ENCODE measurements at regions not wholly inside any gene's neighbourhood (a gene's known extent, or its start where the extent isn't known, plus 50 kb on each side); places are given as distances from the start of the nearest gene placed in this dataset.

DNA sequence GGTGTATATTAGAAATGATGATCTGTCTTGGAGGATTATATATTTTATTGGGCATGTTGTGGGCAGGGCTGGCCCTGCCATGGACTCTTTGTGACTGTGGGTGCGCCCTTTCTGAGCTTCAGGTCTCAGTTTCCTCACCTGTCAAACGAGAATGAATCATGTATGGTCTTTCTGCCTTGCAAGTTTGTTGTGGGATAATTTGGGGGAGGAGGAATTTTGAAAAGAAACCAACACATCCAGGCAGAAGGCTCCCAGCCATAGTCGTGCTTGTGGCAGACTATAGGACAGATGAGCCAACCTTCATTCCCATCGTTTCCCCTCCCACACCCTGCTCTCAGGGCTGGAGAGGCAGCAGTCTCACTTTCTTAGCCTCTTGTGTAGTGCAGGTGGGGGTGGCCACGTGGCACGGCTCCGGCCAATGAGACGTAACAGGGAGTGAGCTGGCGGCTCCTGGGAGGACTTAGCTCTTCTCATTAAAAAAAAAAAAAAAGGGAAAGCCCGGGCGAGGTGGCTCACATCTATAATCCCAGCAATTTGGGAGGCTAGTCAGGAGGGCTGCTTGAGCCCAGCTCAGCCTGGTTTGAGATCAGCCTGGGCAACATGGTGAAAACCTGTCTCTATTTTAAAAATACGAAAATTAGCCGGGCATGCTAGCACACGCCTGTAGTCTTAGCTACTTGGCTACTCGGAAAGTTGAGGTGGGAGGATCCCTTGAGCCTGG is 63.1 kb downstream of the RHOB start (continued):
- TF ChIP-seq GLIS2 (tag by site-specific recombination; IDR thresholded peaks at IDR 0.05) (peak; percentile 13; the same call in 1 of the 2 replicates), ZNF280C (tag by site-specific recombination; IDR thresholded peaks at IDR 0.05) (no peak), ZBTB8A (tag by site-specific recombination; IDR thresholded peaks at IDR 0.05) (peak; percentile 58), BCL11B (tag by site-specific recombination; IDR thresholded peaks at IDR 0.05; ENCODE audit: low read depth) (no peak), ZNF571 (tag by site-specific recombination; IDR thresholded peaks at IDR 0.05) (no peak), TRIM28 (IDR thresholded peaks at IDR 0.05; ENCODE audit: borderline replicate concordance, low read length) (no peak), ZNF221 (tag by site-specific recombination; IDR thresholded peaks at IDR 0.05; ENCODE audit: borderline replicate concordance) (no peak), ZNF624 (tag by site-specific recombination; IDR thresholded peaks at IDR 0.05) (no peak), MZF1 (tag by site-specific recombination; IDR thresholded peaks at IDR 0.05; ENCODE audit: borderline replicate concordance) (no peak), ZNF585B (tag by site-specific recombination; IDR thresholded peaks at IDR 0.05) (no peak), ZNF629 (tag by site-specific recombination; IDR thresholded peaks at IDR 0.05) (0 out of 2 replicates have a peak, but pooled peaks have one; percentile 27), ZNF560 (tag by site-specific recombination; IDR thresholded peaks at IDR 0.05; ENCODE audit: borderline replicate concordance) (no peak), SP3 (tag by site-specific recombination; IDR thresholded peaks at IDR 0.05) (no peak), ZNF639 (tag by site-specific recombination; IDR thresholded peaks at IDR 0.05) (no peak), ZNF24 (tag by site-specific recombination; IDR thresholded peaks at IDR 0.05) (no peak), PRDM1 (tag by site-specific recombination; IDR thresholded peaks at IDR 0.05) (peak; percentile 59), SP2 (tag by site-specific recombination; IDR thresholded peaks at IDR 0.05) (0 out of 2 replicates have a peak, but pooled peaks have one; percentile 27), ZNF121 (tag by site-specific recombination; IDR thresholded peaks at IDR 0.05) (no peak), ZNF2 (tag by site-specific recombination; IDR thresholded peaks at IDR 0.05) (no peak), ZBTB7A (tag by site-specific recombination; IDR thresholded peaks at IDR 0.05; ENCODE audit: low read depth) (no peak), MEIS1 (CRISPR knock-in tag; IDR thresholded peaks at IDR 0.05; ENCODE audit: borderline replicate concordance) (no peak), GLIS1 (tag by site-specific recombination; IDR thresholded peaks at IDR 0.05) (peak; percentile 50), ZFHX2 (tag by site-specific recombination; conservative IDR thresholded peaks at IDR 0.05) (peak; percentile 45), ZNF311 (tag by site-specific recombination; IDR thresholded peaks at IDR 0.05; ENCODE audit: borderline replicate concordance) (no peak), GLI4 (tag by site-specific recombination; IDR thresholded peaks at IDR 0.05) (no peak), ZNF704 (tag by site-specific recombination; IDR thresholded peaks at IDR 0.05) (no peak), ZBTB17 (tag by site-specific recombination; IDR thresholded peaks at IDR 0.05) (peak; percentile 60), ZNF768 (tag by site-specific recombination; IDR thresholded peaks at IDR 0.05) (no peak), ZNF248 (tag by site-specific recombination; IDR thresholded peaks at IDR 0.05) (no peak), ZNF10 (tag by site-specific recombination; IDR thresholded peaks at IDR 0.05) (no peak)
- TF ChIP-seq, protein P1, sequence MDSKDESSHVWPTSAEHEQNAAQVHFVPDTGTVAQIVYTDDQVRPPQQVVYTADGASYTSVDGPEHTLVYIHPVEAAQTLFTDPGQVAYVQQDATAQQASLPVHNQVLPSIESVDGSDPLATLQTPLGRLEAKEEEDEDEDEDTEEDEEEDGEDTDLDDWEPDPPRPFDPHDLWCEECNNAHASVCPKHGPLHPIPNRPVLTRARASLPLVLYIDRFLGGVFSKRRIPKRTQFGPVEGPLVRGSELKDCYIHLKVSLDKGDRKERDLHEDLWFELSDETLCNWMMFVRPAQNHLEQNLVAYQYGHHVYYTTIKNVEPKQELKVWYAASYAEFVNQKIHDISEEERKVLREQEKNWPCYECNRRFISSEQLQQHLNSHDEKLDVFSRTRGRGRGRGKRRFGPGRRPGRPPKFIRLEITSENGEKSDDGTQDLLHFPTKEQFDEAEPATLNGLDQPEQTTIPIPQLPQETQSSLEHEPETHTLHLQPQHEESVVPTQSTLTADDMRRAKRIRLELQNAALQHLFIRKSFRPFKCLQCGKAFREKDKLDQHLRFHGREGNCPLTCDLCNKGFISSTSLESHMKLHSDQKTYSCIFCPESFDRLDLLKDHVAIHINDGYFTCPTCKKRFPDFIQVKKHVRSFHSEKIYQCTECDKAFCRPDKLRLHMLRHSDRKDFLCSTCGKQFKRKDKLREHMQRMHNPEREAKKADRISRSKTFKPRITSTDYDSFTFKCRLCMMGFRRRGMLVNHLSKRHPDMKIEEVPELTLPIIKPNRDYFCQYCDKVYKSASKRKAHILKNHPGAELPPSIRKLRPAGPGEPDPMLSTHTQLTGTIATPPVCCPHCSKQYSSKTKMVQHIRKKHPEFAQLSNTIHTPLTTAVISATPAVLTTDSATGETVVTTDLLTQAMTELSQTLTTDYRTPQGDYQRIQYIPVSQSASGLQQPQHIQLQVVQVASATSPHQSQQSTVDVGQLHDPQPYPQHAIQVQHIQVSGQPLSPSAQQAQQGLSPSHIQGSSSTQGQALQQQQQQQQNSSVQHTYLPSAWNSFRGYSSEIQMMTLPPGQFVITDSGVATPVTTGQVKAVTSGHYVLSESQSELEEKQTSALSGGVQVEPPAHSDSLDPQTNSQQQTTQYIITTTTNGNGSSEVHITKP (tag by site-specific recombination; IDR thresholded peaks at IDR 0.05) = peak; percentile 26; the same call in 1 of the 2 replicates
- TF ChIP-seq, protein P2, sequence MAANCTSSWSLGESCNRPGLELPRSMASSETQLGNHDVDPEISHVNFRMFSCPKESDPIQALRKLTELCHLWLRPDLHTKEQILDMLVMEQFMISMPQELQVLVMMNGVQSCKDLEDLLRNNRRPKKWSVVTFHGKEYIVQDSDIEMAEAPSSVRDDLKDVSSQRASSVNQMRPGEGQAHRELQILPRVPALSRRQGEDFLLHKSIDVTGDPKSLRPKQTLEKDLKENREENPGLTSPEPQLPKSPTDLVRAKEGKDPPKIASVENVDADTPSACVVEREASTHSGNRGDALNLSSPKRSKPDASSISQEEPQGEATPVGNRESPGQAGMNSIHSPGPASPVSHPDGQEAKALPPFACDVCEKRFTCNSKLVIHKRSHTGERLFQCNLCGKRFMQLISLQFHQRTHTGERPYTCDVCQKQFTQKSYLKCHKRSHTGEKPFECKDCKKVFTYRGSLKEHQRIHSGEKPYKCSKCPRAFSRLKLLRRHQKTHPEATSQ (tag by site-specific recombination; IDR thresholded peaks at IDR 0.05) = no peak

All from HEK293 (cell line).